ENCODE measurements at regions not wholly inside any gene's neighbourhood (a gene's known extent, or its start where the extent isn't known, plus 50 kb on each side); places are given as distances from the start of the nearest gene placed in this dataset.

- TF ChIP-seq CTCF (IDR thresholded peaks at IDR 0.05): no peak
- no peaks in the 10 kb centered on the region for H3K4me1 Mint-ChIP-seq (ENCODE audit: low read depth)
- H3K27ac Mint-ChIP-seq (ENCODE audit: unreplicated experiment): no peak overlapping the region
- H3K36me3 Mint-ChIP-seq (ENCODE audit: low read depth): no peaks in the 10 kb centered on the region
- no peak overlapping the region for H3K4me3 Mint-ChIP-seq (ENCODE audit: unreplicated experiment)
- H3K27me3 Mint-ChIP-seq (ENCODE audit: low read depth): peaks cover 11% of the 10 kb centered on the region
- H3K9me3 Mint-ChIP-seq (ENCODE audit: low read depth): no peaks in the 10 kb centered on the region
- no peak for DNase-seq (ENCODE audit: low spot score)
These were observed 330.4 kb upstream of the FAM98A start for GRCh38 chr2:33929467-33929866.

GRCh38 chr2:33927756-33928155, 328.7 kb upstream of the FAM98A start:
- Mint-ChIP-seq H3K9me3 (ENCODE audit: low read depth) (no peaks in the 10 kb centered on the region), H3K4me1 (ENCODE audit: low read depth) (no peaks in the 10 kb centered on the region), H3K36me3 (ENCODE audit: low read depth) (no peaks in the 10 kb centered on the region), H3K27ac (ENCODE audit: unreplicated experiment) (no peak overlapping the region), H3K27me3 (ENCODE audit: low read depth) (peaks cover 9% of the 10 kb centered on the region), H3K4me3 (ENCODE audit: unreplicated experiment) (no peak overlapping the region)
- DNase-seq (ENCODE audit: low spot score): no peak
- TF ChIP-seq CTCF (IDR thresholded peaks at IDR 0.05): no peak

- no peak for TF ChIP-seq CTCF (IDR thresholded peaks at IDR 0.05)
- H3K36me3 Mint-ChIP-seq (ENCODE audit: low read depth): no peaks in the 10 kb centered on the region
- no peak overlapping the region for H3K4me3 Mint-ChIP-seq (ENCODE audit: unreplicated experiment)
- H3K4me1 Mint-ChIP-seq (ENCODE audit: low read depth): no peaks in the 10 kb centered on the region
- H3K9me3 Mint-ChIP-seq (ENCODE audit: low read depth): no peaks in the 10 kb centered on the region
- H3K27me3 Mint-ChIP-seq (ENCODE audit: low read depth): no peaks in the 10 kb centered on the region
- no peak for DNase-seq (ENCODE audit: low spot score)
- no peak overlapping the region for H3K27ac Mint-ChIP-seq (ENCODE audit: unreplicated experiment)
These were observed 326.2 kb upstream of the FAM98A start for GRCh38 chr2:33925311-33925710.

- Mint-ChIP-seq H3K27ac (ENCODE audit: unreplicated experiment) (no peak overlapping the region), H3K36me3 (ENCODE audit: low read depth) (no peaks in the 10 kb centered on the region), H3K27me3 (ENCODE audit: low read depth) (no peaks in the 10 kb centered on the region), H3K4me3 (ENCODE audit: unreplicated experiment) (no peak overlapping the region), H3K9me3 (ENCODE audit: low read depth) (no peaks in the 10 kb centered on the region), H3K4me1 (ENCODE audit: low read depth) (no peaks in the 10 kb centered on the region)
- no peak for DNase-seq (ENCODE audit: low spot score)
- TF ChIP-seq CTCF (IDR thresholded peaks at IDR 0.05): no peak
These were observed 325.6 kb upstream of the FAM98A start for GRCh38 chr2:33924586-33925169.

- no peak overlapping the region for H3K4me3 Mint-ChIP-seq (ENCODE audit: unreplicated experiment)
- peaks cover 29% of the 10 kb centered on the region for H3K9me3 Mint-ChIP-seq (ENCODE audit: low read depth)
- no peak for DNase-seq (ENCODE audit: low spot score)
- peaks cover 1% of the 10 kb centered on the region for H3K36me3 Mint-ChIP-seq (ENCODE audit: low read depth)
- TF ChIP-seq CTCF (IDR thresholded peaks at IDR 0.05): no peak
- H3K27me3 Mint-ChIP-seq (ENCODE audit: low read depth): no peaks in the 10 kb centered on the region
- H3K27ac Mint-ChIP-seq (ENCODE audit: unreplicated experiment): no peak overlapping the region
- no peaks in the 10 kb centered on the region for H3K4me1 Mint-ChIP-seq (ENCODE audit: low read depth)
These were observed 318.2 kb upstream of the FAM98A start for GRCh38 chr2:33917252-33917651.
